HG03039 (cell line): ENCODE measurements at regions not wholly inside any gene's neighbourhood (a gene's known extent, or its start where the extent isn't known, plus 50 kb on each side); places are given as distances from the start of the nearest gene placed in this dataset.

Experiments
- ATAC-seq: cut with Tn5 transposase; IDR thresholded peaks from one replicate; pipeline ENCODE4 v1.9.1; 2021; ENCODE audit warnings: mild to moderate bottlenecking, moderate library complexity; ENCODE audit not compliant: unreplicated experiment

GRCh38 chr2:234546770-234547169, 49.9 kb upstream of the ARL4C start:
- ATAC-seq: no peak
